Stimulated activated CD4-positive, alpha-beta T cell treated with anti-CD3 and anti-CD28 coated beads, TNF-alpha, amount 100 ng/mL, for 1 hour (primary cell): ENCODE measurements at regions not wholly inside any gene's neighbourhood (a gene's known extent, or its start where the extent isn't known, plus 50 kb on each side); places are given as distances from the start of the nearest gene placed in this dataset.

Experiments used
- DNase-seq, 3 donors: peaks; one replicate each; pipeline ENCODE4 v3.0.0-alpha.2; 2020; ENCODE audit warnings: low read depth in 3 of 3, low spot score in 1 of 3

- no peak for DNase-seq
Measured at GRCh38 chr10:8946451-8946850, 892.0 kb downstream of the GATA3 start.

DNA sequence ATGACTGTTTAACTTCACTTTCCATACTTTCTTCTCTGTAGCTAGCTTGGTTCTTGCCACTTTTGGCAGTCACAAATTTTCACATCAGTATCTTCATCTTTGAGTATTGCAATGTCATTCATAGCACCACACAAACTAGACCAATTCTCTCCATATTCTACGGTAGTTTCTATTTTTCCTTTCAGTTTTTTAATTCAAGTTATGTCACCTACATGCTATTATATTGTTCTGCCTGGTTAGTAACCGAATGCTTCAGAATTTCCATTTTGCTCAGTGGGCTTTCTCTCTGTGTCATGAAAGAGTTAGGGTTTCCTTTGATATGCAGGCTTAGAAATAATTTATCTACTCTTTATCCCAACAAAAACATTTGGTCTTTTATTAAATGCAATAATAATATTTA, 896.5 kb downstream of the GATA3 start:
- no peak for DNase-seq

- no peak for DNase-seq
Measured at GRCh38 chr10:8951440-8952089, 897.1 kb downstream of the GATA3 start.

DNA sequence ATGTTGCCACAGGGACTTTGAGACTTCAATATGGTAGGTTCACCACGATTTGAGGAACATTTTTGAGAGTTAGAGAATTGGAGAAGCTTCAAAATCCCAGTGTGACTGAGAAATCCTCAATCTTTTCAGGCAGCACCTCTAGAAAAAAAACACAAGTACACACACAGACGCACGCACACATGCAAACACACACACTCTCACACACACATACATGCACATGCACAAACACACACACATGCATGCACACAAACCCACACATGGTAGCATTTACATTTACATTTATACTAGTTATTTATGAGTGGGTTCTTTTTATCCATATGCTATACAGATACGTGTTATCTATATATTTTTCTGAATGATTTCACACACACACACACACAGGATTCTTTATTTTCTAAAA, 901.9 kb downstream of the GATA3 start:
- no peak for DNase-seq

- no peak for DNase-seq
Measured at GRCh38 chr10:8962249-8962648, 907.8 kb downstream of the GATA3 start.

DNA sequence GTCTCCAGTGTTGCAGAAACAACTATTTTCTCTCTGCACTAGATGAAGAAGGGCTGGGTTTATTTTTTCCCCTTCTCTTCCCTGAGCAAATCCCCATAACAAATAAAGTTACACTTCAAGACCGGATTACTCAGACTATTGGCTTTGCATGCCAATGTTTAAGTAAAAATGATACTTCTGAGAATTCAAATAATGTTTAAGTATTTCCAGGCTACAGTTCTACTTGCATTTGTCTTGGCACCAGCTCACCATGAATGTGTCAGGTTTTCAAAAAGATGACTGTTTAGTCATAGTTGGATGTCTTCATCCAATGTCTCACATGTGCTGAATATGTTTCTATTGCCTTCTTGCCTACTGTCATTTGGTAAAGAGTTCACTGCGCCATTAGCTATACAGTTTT, 912.6 kb downstream of the GATA3 start:
- no peak for DNase-seq

- no peak for DNase-seq
Measured at GRCh38 chr10:8969853-8970252, 915.4 kb downstream of the GATA3 start.

DNA sequence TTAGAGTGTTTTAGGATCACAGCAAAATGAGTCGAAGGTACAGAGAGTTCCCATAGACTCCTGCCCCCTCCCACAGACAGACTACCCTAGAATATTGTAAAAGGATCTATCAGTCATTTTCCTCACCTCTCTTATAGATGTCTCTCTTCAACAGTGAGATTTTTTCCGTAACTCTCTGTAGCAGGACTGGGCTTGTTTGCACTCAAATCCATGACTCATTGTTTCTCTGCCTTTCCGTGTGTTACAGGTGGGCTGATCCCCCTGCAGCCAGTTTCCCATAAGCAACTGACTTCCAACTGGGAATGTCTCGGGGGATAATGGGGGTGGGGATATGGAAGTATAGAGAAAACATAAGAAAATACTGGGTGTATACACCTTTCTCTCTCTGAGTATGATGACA, 921.0 kb downstream of the GATA3 start:
- DNase-seq: no peak

GRCh38 chr10:8978100-8978499, 923.6 kb downstream of the GATA3 start:
- DNase-seq: no peak

GRCh38 chr10:8979976-8980375, 925.5 kb downstream of the GATA3 start:
- DNase-seq: no peak

GRCh38 chr10:8981277-8981676, 926.8 kb downstream of the GATA3 start:
- DNase-seq: no peak

DNA sequence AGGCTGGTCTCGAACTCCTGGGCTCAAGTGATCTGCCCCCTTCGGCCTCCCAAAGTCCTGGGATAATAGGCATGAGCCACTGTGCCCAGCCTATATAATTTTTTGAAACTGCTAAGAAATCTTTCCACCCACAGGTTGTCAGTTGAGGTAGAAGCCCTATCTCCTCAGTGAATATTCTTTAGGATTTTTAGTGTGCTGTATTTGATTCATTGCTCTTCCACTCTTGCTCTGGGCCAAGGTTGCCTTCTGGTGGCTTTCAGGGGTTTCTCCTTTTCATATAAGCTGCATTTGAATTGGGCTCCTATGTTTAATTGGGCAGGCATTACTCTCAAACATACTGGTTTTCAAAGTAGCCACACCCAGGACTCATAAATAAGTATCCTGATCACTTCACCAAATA, 931.2 kb downstream of the GATA3 start:
- DNase-seq: no peak

DNA sequence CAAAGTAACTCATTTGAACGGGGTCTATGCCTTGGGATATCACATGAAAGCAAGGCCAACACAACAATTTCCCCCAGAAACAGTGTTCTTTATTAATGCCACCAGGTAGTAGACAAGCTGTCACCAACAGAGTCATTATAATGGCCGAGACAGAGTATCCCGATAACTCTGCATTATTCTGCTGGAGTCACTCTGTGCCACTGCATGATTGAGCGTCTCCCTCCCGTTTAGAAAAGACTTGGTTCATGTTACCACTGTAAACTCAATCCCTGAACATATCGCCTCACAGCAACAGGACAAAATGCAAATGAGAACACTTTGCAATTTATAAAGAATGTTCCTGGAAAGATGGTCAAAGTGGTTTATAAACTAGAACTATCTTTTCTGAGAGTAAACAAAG, 932.5 kb downstream of the GATA3 start:
- no peak for DNase-seq

DNA sequence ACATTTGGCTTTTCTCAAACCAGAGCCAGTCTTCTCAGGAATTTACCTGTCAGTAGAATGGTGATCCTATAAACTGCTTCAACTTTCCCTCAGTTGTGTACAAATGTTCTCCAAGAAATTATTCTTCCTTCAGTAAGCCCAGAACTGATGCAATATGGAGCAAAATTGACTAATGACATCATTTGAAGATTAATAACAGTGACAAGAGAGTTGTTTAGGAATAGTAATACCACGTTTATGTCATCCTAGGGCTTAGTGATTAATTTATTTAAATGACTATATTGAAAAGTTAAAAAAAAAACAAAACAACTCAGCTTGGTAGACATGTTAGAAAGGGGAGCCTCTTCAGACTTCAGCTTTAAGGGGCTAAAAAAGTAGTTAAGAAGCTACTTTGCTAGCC, 933.2 kb downstream of the GATA3 start:
- no peak for DNase-seq

DNA sequence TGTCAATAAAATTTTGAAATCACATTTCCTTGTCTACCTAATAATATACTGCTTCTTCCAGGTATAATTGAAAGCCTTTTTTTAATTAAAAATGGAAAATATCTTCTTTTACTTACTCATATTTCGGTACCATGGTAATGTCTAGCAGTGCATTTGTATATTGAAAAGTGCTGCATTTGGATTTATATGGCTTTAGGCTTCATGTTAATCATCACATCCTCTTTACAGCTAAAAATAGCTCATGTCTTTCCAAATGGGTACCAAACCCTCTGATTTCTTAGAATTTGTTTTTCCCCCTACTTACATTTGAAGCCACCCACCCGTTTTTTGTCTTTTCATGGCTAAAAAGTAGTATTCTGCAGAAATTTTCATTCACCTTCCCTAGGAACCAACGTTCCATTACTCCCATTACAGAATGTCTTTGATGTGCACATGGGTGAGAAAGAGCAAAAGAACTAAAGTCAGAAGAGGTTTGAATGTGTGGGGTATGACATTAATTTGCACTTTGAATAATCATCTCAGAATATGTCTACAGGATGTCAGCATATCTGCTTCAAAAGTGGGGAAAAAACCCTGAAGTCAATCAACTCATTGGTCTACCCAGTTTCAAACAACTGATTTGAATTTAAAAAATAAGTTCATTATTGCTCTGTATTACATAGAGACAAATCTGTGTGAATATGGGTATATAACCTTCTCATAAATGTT, 935.9 kb downstream of the GATA3 start:
- DNase-seq: no peak

GRCh38 chr10:8992009-8992408, 937.5 kb downstream of the GATA3 start:
- no peak for DNase-seq

GRCh38 chr10:8993864-8994263, 939.4 kb downstream of the GATA3 start:
- DNase-seq: no peak

DNA sequence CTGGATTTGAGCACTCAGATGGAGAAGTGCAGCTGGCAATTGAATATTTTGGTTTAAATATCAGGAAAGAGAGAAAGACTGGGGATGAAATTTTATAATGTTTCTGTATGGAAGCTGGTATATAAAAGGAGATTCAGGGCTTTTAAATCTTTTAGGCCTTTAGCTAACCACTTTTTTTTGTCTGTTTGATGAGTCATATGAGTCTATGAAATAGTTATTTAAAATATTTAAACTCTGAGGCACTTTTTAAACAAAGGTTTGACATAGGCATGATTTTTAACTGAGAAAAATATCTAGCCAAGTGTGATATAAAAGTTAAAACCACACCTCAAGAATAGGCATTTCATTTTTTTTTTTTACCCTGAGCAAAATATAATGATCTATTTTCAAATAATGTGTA, 944.3 kb downstream of the GATA3 start:
- DNase-seq: no peak

GRCh38 chr10:9003122-9003521, 948.6 kb downstream of the GATA3 start:
- no peak for DNase-seq

DNA sequence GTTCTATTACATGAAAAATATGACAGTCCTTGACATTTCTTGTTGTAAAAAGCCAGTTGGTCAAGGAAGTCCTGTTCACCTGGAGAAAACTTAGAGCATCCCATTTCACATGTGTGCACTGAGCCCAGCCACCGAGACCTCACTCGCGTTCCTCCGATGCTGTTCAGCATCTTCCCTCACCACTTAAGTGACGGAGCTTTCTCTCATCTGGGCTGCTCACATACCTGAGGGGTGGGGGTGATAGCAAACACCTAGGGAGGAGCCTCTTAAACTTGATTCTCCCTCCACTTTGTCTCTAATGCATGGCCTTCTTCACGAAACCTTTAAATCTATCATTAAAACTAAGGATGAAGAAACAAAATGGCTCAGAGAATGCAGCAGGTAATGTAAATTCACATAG, 950.2 kb downstream of the GATA3 start:
- no peak for DNase-seq

DNA sequence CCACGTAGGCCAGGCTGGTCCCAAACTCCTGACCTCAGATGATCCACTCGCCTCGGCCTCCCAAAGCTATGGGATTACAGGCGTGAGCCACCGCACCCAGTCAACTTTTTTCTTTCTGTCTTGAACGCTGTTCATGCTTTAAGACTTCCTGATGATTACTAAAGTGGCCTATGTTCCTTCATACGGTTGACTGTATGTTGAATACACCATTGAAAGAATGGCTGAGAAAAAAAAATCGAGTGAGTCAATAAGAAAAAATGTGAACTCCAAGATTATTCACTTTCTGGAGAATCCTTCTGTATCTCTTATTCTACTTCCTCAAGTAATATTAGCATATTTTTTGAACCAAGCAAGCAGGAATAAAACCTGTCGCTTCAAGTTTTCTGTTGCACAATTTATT, 955.0 kb downstream of the GATA3 start:
- DNase-seq: no peak

GRCh38 chr10:9010093-9010492, 955.6 kb downstream of the GATA3 start:
- DNase-seq: peak; percentile 1 to 7 (median 3)
